ENCODE measurements at regions not wholly inside any gene's neighbourhood (a gene's known extent, or its start where the extent isn't known, plus 50 kb on each side); places are given as distances from the start of the nearest gene placed in this dataset.

DNA sequence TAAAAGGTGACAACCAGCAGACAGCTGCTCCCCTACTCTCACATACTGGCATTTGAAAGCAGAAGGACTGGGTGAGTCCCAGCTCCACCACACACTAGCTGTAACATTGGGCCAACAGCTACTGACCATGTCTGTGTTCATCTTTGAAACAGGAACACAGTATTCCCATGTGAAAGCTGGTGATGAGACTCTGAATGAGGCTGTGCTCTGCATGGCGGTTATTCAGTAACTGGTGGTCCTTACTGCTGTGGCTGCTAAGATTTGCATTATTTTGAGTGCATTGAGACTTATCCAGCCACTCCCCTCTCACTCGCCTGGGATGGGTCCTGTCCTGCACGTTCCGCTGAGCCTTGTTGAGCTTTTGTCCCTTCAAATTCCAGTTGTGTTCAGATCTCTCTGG is 342.9 kb downstream of the FOXL1 start:
- DNase-seq: no peak

GRCh38 chr16:86922311-86922710 is 344.0 kb downstream of the FOXL1 start:
- DNase-seq: no peak

DNA sequence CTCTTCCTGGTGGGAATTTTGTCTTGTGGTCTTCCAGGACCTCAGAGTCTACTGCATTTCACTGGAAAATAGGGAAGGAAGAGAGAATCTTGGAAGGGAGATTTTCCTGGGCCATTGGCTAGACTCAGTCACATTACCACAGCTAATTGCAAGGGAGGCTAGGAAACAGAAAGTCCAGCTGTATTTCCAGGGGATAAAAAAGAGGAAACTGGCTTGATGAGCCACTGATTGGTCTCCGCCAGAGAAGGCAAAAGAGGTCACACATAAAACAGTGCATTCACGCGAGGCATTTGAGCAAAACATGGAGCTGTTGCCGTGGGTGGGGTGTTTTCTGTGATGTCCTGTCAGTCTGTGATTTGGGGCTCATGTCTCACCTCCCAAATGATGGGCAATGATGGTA is 345.3 kb downstream of the FOXL1 start:
- DNase-seq: no peak

DNA sequence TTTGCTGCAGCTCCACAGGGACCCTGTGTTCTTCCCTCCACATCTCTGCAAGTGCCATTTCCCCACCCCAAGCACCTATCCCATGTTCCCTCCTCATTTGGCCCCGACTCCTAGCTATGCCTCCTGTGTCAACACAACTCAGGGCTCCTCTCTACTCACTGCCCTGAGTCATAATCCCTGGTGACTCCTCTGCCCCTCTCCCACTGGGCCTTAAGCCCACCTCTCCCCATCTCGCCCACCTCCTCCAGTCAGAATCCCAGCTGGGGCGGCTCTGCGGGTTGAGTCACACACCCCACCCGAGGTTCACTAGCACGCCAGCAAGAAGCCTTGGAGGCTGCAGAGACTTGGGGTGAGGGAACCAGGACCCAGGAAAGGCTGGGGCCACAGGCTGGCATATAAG is 346.2 kb downstream of the FOXL1 start:
- DNase-seq: no peak

- no peak for DNase-seq
These were observed 346.9 kb downstream of the FOXL1 start for GRCh38 chr16:86925067-86925791.

- no peak for DNase-seq
These were observed 348.1 kb downstream of the FOXL1 start for GRCh38 chr16:86926181-86927094.

GRCh38 chr16:86927699-86928098 is 349.4 kb downstream of the FOXL1 start:
- no peak for DNase-seq

DNA sequence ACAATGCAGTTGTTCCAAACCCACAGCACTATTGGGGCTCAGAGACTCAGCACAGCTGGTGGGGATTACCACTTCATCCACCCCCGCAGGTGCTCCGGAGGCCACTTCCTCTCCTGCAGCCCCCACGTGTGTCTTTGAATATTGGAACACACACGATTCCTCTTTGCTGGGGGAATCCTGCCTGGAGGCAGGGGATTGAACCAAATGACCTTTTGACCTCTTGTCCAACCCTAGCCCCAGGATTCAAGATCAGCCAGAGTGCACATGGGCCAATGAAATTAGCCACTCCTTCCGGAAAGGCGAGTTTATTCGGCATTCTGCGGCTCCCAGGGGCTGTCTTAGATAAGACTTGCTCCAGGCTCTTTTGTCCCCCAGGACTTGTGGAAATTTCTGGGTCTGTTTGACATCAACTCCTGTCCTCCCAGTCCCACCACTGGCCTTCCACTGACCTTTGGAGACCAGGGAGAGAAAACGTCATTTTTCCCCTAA is 350.2 kb downstream of the FOXL1 start:
- DNase-seq: no peak

GRCh38 chr16:86929057-86929871 is 350.9 kb downstream of the FOXL1 start:
- DNase-seq: no peak

DNA sequence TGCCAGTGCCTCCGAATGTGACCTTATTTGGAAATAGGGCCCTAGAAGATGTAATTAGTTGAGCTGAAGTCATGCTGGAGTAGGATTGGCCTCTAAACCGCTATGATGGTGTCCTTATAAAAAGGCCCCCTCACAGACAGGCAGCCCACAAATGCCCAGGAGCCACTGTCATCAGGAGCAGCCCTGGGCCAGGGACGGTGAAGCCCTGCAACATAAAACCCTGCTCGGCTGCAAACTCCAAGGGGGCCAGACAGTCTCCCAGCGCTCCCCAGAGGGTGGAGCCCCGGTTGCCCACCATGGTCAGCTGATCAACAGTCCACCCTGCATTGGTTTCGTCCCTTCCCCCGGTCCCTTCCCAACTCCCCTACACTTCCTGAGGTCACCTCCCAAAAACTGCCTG is 351.7 kb downstream of the FOXL1 start:
- DNase-seq: no peak

- DNase-seq: no peak
These were observed 352.5 kb downstream of the FOXL1 start for GRCh38 chr16:86930663-86931373.

DNA sequence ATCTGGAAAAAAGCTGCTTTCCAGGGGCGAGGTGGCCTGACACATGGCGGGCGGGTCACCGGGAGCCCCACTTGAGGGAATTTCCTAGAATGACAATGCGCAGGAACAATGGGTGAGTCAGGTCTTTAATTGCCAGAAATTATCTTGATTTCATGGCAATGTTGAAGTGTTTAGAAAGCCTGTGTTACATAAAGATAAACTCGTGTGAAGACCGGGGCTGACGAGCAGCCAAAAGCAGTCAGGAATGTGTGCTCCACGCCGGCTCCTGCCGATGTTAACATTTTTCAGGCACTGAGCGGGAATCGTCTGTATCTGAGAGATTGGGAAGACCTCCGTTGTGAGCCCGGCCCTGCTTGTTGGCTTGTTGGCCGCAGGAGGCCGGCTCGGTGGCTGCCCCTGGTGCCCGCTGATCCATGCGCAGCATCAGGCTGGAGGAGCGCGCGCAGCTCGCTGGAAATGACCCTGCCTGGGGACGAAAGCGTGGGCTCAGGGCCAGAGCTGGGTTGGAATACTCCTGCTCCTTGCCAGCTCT is 353.1 kb downstream of the FOXL1 start:
- no peak for DNase-seq

DNA sequence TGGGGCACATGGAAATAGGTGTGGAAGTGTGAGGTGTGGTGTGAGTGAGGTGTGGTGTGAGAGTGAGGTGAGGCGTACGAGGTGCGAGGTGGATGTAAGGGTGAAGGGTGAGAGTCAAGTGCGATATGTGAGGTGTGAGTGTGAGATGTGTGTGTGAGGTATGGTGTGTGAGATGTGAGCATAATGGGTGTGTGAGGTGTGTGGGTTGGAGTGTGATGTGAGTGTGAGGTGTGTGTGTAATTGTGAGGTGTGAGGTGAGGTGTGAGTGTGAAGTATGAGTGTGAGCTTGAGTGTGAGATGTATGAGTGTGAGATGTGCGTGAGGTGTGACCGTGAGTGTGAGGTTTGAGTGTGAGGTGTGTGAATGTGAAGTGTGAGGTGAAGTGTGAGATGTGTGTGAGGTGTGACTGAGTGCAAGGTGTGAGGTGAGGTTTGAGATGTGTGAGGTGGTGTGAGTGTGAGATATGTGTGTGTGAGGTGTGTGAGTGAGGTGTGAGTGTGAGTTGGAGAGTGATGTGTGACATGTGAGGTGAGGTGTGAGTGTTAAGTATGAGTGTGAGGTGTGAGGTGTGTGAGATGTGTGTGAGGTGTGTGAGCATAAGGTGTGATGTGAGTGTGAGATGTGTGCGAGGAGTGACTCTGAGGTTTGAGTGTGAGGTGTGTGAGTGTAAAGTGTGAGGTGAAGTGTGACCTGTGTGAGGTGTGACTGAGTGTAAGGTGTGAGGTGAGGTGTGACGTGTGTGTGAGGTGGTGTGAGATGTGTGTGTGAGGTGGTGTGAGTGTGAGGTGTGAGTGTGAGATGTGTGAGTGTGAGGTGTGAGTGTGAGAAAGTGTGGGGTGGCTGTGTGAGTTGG is 354.0 kb downstream of the FOXL1 start:
- no peak for DNase-seq

- no peak for DNase-seq
These were observed 356.4 kb downstream of the FOXL1 start for GRCh38 chr16:86934581-86935375.

- DNase-seq: no peak
These were observed 361.3 kb downstream of the FOXL1 start for GRCh38 chr16:86939609-86940008.

GRCh38 chr16:86941731-86942130 is 363.4 kb downstream of the FOXL1 start:
- DNase-seq: no peak

DNA sequence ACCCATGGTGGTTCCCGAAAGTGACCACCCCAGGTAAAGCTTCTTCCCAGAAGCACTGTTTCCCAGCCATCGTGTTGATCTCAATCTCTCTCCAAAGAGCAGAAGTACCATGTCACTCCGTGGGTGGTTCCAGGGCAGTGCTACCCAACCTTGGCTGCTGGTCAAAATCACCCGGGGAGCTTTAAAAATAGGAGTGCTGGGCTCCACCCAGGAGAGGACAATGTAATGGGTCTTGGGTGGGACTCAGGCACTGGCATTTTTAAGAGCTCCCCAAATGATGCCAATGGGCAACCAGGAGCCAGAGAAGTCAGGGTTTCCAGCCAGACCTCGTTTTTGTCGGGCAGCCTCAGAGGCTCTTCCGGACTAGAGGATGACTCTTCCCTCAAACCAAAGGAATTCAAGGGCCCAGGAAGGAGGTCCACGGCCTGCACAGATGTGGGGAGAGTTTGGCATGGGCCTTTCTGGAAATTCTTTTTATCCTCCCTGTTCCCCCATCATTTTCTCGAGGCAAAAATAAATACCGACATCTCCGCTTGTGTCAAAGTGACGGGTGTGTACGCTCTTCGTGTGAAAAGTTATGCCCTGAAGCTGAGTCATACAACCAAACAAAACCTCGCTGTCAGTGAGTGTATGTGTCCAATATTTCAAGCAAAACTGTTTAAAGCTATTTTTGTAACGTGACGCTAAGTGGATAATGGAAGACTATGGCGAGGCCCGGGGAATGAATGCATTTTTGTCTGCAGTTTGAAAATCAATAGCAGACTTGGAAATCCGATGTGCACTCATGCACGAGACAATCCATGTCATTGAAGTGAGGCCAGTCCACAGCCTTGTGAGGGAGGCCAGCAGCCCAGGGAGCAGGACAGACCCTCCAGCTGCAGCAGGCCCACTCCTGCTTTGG is 364.1 kb downstream of the FOXL1 start:
- DNase-seq: no peak

DNA sequence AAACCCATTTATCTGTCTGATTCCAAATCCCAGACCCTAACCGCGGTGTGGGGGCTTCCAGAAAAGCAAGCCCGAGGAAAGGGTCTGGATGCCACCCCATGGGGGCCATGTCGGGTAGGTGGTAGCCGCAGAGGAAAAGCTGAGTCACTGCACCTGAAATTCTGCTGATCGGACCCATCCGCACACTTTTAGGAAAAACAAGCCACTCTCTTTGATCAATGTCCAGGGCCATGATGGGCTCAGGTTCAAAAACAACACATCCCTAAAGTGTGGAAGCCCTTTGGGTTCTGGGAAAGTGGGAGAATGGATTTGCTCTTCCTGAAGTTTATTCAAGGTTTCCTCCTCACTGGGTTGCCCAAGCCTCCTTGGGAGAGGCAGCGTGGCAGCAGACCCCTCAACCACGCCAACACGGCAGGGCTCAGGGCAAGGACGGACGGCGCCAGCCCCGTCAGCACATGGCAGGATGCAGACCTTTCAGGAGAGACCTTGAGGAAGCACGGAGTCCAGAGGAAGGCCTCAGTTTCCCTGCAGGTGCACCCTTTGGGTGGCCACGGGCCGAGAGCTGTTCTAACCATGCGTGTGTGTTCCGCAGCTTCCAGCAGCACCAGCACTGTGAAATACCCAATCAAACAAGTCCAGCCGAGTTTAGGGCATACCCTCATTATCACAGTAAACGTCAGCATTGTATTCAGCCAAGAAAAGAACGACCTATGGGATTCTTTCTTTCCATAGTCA is 367.0 kb downstream of the FOXL1 start:
- no peak for DNase-seq

DNA sequence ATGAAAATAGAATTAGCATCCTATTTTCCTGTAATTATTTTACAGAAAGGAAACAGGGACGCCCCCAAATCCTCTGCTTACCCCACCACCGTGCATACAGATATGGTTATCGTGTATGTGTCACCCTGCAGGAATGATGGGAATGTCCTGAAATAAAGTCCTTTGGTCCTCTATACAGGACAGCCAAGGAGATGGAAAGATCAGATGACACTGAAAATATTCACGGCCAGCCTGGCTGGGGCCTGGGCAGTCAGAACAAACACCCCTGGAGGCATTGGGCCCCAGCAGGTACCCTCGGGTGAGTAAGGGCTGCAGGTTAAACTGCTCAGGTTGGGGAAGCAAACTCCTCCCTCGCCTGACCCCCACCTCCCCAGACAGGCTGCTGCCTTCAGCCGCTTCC is 368.0 kb downstream of the FOXL1 start:
- DNase-seq: no peak
